Frontal cortex (tissue), 3 donors: ENCODE measurements at regions not wholly inside any gene's neighbourhood (a gene's known extent, or its start where the extent isn't known, plus 50 kb on each side); places are given as distances from the start of the nearest gene placed in this dataset.

Source experiments
- DNase-seq, 2 donors: peaks; one replicate each; pipeline ENCODE4 v3.0.0; 2012; ENCODE audit warnings: low spot score in 2 of 2
- FAIRE-seq: peaks from 2 replicates; lab custom pipeline; 2012; peaks lifted over from hg19 to GRCh38; lab: Jason Lieb, UNC
- donor health status: control.
- donor health status: control.
- donor health status: control.

DNA sequence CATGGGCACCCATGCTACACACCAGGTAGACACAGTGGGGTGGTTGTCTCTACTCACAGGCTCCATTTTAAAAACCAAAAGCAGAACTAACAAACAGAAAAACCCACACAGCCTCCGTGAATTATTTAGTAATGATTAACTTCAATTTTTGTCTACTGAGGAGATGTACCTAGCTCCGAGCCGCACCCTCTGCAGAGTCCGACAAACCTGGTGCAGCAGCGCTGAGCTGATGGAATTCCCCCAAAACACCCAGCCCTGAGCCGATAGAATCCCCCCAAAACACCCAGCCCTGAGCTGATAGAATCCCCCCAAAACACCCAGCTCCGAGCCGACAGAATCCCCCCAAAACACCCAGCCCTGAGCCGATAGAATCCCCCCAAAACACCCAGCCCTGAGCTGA, 927.0 kb downstream of the BRD1 start:
- DNase-seq (no peak), FAIRE-seq (no peak)

DNA sequence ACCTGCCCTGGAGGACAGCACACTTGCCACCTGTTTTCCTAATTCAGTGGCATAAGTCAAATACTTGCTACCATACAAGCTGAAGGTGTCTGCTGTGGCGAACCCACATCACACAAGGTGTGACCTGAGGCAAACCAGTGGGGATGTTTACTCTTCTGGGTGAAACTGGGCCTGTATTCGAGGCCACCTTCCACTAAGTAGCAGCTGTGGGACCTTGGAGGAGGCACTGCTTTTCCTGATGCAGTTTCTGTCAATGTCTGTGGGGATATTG, 927.4 kb downstream of the BRD1 start:
- FAIRE-seq (no peak), DNase-seq (no peak)

- FAIRE-seq (no peak), DNase-seq (no peak)
Measured at GRCh38 chr22:48899523-48900326, 927.9 kb downstream of the BRD1 start.

DNA sequence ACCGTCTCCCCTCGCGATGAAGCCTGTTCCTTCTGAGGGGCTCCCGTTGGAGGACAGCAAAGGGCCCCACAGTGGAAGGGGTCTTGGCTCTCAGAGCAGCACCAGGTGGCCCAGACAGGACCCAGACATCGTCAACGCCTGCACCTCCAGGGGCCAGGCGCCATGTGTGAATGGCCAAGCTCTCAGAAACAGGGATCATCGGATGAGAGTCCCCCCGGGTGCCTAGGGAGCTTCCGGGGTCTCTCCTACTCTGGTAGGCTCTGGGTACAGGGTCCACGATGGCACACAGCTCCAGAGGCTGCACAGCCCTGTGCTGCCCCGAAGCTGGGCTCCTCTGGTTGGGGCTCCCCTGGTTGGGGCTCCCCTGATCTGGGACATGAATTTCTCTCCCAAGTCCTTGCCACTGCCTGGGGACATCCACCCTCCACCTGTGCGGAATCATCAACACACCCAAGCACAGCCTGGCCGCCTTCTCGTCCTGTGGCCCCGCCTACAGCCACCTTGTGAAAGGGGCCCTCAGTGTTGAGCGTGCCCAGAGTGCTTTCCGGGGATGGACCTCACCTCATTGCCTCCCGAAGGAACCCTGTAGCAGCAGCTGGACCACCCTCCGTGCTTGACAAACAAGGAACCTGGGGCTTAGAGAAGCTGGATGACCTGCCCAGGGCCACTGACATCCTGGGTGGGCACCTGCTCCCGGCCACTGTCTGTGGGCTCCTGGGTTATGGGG, 929.0 kb downstream of the BRD1 start:
- no peak for DNase-seq
- no peak for FAIRE-seq

DNA sequence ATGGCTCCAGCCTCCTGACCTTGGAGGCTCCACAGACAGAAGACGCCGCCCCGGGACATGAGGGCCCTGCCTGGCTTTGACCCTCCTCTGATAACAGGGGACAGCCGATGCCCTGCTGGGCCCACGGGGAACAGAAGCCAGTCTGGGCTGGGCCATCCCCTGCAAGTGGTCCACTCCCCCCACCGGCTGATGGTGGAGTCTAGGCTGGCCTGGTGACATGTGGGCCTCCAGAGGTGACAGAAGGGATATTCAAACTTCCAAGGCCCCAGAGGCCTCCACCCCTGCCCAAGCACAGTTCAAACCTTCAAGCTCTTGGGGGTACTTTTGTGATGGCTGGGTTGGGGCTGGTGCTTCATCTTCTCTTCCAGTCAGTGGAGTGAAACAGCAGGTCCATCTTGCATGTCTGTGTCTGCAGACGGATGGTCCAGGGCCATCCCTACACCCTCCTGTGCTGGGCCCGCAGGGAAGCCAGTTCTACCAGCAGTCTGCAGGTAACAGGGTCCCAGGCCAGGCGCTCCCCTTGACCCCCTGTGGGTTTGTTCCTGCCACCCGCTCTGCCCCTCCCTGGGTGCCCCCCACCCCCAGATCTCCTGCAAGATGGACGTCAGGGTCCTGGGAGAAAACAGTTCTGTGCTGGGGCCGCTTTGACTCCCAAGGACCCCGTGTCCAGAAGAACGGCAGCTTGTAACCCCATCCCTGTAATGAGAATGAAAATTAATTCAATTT, 929.9 kb downstream of the BRD1 start:
- no peak for DNase-seq
- FAIRE-seq: no peak

DNA sequence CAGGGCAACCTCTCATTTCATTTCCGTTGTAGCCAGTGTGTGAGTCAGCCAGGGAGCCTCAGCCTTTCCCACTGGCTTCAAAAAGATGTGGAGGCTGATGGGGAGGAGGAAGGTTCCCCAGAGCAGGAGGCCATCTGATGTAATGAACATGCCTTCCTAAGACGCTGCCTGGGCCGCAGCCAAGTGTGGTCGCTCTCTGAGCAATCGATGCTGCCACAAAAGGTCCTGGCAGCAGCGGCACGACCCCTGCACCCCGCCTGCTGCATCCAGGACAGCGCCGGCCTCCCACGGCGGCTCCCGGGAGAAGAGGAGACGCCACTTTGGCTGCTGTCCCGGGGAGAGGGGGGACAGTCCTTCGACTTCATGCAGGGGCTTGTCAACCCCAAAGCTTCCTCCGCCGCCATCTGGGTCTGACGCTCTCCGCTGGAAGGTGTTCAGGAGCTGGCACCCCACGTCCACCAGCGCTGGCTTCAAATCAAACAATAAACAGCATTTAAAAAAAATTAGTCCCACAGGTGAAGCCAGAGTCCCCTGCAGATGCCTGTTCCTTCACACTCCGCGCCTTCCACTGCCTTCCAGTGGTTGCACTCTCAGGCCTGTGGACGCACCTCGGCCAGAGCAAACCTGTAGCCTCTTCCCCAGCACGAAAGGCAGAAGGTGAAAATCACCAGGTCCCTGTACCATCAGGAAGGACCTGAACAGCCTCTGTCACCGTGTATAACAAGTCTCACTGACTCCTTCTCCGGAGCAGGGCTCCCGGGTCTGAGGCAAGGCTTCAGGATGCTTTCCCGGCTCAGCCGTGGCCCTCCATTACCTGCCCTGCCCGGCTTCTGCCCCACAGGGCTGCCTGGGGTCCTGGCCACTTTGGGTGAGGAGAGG, 930.7 kb downstream of the BRD1 start:
- no peak for DNase-seq

GRCh38 chr22:48895831-48896765, 931.6 kb downstream of the BRD1 start:
- DNase-seq (no peak), FAIRE-seq (no peak)

More for the DNA sequence above, 930.7 kb downstream of the BRD1 start:
- no peak for FAIRE-seq

DNA sequence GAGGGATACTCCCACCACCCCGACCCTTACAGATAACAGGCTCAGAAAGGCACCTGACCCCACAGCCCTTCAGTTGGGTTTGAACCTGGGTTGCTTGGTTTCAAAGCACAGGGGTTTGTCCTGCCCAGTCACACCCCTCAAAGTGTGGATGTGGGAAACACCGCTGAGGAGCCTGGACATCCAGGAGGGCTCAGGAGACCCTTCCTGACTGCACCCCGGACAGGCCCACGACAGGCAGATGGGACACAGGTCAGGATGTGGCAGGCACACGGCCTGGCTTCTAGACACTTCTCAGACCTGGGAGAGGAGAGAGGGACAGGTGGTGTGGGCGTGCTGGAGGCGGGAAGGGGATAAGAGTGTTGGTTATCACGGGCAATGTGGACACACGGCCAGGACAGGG, 932.3 kb downstream of the BRD1 start:
- FAIRE-seq (no peak), DNase-seq (no peak)

- DNase-seq: no peak
- no peak for FAIRE-seq
Measured at GRCh38 chr22:48894804-48895250, 932.8 kb downstream of the BRD1 start.

GRCh38 chr22:48894064-48894671, 933.5 kb downstream of the BRD1 start:
- DNase-seq: no peak
- FAIRE-seq: no peak

GRCh38 chr22:48893288-48894063, 934.2 kb downstream of the BRD1 start:
- DNase-seq (no peak), FAIRE-seq (no peak)

DNA sequence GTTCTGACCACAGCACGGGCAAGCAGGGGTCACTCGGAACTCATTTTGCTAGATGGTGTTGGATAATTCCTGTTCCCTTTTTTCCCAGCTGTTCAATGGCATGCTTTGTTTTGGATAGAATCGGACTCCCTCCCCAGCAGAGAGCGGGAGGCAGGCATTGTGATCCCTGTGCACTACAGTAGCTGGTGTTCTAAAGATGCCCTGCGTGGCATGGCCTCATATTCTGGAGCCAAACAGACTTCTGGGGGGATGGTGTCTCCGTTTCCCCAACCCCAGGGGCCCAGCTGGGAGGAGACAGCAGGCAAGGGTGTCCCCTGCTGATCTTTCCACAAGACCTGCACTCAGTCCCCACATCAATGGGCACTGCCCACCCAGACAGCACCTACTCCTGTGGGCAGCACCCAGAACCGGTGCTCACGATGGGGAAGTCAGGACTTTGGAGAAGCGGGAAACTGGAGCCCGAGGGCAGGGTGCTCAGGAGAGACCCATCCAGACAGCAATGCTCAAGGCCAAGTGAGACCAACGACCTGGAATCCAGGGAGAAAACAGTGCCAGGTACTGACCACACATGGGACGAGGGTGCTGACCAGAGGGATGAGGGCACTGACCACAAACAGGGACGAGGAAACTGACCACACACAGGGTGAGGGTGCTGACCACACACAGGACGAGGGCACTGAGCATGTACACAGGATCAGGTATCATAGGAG, 934.9 kb downstream of the BRD1 start:
- FAIRE-seq: no peak

DNA sequence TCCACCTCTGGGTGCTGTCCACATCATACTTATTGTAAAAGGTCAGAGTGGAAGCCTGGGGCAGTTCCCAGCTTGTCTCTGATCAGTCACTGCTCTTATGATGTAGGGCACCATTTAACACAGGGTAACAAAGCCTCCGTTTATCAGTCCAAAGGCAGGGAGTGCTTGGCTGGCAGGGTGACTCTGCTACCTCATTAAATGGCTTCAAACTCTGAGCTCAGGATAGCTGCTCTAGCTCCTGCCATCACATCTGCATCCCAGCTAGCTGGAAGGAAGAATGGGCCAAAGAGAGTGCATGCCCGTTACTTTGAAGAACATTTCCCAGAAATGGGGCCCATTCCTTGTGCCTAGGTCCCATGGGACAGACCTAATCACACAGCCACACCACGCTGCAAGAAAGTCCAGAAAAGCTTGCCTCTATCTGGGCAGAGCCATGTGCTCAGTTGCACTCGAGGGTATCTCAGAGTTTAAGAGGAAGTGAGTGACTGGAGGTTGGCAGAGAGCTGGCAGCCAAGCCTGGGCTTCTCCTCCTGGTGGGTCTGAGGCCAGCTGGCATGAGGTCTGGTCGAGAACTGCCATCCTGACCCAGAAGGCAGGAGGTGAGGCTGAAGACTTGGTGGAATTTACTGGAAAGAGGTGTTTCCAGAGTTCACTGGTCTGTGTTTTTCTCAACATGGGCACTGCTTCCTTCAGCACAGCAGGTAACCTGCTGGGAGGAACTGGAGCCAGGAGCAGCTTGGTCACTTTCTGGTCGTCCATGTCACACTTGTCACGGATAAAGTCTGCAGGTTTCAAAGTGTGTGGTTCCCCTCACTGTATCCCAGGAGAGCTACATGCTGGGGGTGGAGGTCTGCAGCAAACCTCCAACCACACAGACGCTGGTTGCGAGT, 935.7 kb downstream of the BRD1 start:
- FAIRE-seq (no peak), DNase-seq (no peak)

More for the DNA sequence above, 934.9 kb downstream of the BRD1 start:
- peak in 1 of 2 donors; percentile 28 for DNase-seq

DNA sequence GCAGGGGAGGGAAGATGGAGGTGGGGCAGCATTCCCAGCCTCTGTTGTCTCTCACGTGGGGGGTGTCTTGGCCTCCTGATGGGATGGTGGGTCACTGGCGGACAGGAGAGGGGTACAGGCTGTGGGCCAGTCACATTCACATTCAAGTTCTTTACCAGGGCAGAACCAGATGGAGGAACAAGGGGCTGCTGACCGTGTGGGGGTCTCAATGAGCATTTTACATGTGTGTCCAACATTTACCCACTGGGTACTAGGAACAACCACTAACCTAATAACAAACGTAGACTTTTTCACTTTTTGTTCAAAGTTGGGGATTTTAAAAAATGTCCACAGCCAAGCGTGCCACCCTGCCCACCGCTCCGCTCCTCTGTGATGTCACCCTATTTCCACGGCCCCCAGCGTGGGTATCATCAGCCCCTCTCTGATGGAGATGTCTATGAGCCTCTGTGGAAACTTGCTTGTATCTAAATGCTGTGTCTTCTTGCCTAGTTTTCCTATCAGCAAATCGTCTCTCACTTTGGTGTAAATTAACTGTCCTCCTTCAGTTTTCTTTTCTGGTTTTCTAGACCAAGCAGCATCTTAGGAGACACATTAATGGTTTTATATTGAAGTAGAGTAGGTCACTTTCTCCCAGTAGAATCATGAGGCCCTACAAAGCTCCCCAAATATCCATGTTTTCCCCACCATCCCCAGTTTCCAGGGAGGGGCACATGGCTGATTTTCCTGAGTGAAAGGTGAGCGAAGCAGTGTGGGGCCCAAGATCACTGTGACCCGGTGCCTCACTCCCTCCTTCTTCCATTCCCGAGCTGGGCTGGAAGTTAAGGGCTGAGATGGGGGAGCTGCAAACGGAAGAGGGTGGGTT, 936.7 kb downstream of the BRD1 start:
- DNase-seq (no peak), FAIRE-seq (no peak)
